SH-SY5Y (cell line): ENCODE measurements at regions not wholly inside any gene's neighbourhood (a gene's known extent, or its start where the extent isn't known, plus 50 kb on each side); places are given as distances from the start of the nearest gene placed in this dataset.

ENCODE experiments used
- GATA2 ChIP-seq: IDR thresholded peaks from 2 replicates; pipeline ENCODE4 v1.6.1; 2011; ENCODE audit warnings: mild to moderate bottlenecking, low read depth, low read length
- GATA3 ChIP-seq: IDR thresholded peaks from 2 replicates; pipeline ENCODE4 v1.6.1; 2011; ENCODE audit warnings: low read depth, mild to moderate bottlenecking, low read length, moderate library complexity

DNA sequence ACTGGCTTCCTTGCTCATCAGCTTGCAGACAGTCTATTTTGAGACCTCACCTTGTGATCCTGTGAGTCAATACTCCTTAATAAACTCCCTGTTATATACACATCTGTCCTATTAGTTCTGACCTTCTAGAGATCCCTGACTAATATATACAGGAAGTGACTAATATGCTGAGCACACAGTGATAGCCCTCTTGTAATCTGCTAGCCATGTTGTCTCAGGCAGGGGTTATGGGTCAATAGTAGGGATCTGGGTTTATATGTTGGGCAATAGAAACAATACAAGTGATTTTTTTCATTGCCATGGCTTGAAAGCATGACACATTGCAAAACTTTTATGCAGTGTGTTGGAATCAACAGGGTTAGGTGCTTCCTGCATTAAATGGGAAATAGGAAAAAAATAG, 562.2 kb downstream of the GALC start:
- TF ChIP-seq GATA2 (no peak), GATA3 (no peak)
